ENCODE measurements at regions not wholly inside any gene's neighbourhood (a gene's known extent, or its start where the extent isn't known, plus 50 kb on each side); places are given as distances from the start of the nearest gene placed in this dataset.
"Not testable (repeated sequence)": the region's sequence is repeated elsewhere in the genome, so short reads cannot be mapped to it uniquely, and the experiment has no call there.

DNA sequence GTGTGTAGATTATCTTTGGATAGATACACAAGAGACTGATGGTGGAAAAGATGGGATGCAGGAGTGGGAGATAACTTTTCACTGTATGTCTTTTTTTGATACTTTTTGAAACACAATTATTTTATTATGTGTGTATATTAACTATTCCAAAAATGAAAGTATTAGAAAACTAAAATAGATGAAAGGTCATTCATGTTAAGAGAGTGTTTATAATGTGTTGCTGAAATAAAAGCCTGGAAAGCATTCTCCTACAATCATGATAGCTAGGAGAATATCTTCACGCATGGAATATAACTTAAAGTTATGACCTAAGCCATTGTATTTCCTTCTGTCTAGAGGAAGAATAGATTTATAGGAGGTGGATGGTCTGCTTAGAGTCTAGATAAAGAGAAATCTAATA is 154.8 kb upstream of the MAST4 start:
- peaks cover 0 to 7% of the 10 kb centered on the region in 2 donors for H3K4me1 ChIP-seq (replicated peaks in 1 of 2)
- no peak overlapping the region for H3K4me3 ChIP-seq
- no peak overlapping the region for H3K27ac ChIP-seq
- in situ Hi-C loops (cut with MboI; ENCODE audit: low pct_unique_long_range_greater_than_20kb in 2 of 9, low sequenced_read_pairs in 9 of 9, unreplicated experiment in 9 of 9), result loop anchor here in 1 of 9 experiments (25.0 kb wide), 1 partner anchor 129 kb away; no protein-coding TSS in a partner anchor
- 86 to 100% (median 93%) methylated on average over 1 of the region's 1 CpG; no CpG with 5 or more reads in 3 of the 10 experiments for WGBS, 10 experiments
- no peak for ATAC-seq (replicated peaks in 6 of 8)

DNA sequence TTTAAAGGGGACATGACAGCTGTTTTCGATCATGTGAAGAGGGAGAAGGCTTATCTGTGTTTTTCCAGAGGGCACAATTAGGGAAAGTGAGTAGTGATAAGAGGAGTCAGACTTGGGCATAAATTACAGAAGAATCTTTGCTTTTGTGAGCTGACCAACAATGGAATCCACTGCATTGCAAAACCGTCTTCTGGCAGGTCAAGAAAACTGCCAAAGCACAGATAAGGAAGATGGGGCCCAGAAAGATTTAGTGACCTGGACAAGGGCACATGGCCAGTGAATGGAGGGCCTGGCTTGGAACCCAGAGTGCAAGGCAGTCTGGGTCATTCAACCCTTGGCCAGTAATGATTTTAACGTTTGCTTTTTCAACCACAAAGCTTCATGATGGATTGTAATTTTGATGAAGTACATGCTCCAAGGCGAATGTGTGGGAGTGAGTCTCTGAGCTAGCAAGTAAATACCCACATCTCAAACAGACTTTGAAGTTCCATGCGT is 153.2 kb upstream of the MAST4 start:
- in situ Hi-C loops (cut with MboI; ENCODE audit: low pct_unique_long_range_greater_than_20kb in 2 of 9, low sequenced_read_pairs in 9 of 9, unreplicated experiment in 9 of 9), result loop anchor here in 1 of 9 experiments (25.0 kb wide), 1 partner anchor 131 kb away; no protein-coding TSS in a partner anchor
- WGBS, 10 experiments, result 27 to 90% (median 54%) methylated on average over 1 to 5 of the region's 5 CpGs; no CpG with 5 or more reads in 3 of the 10 experiments
- Histone ChIP-seq H3K4me1 (replicated peaks in 1 of 2) (peaks cover 0 to 7% of the 10 kb centered on the region in 2 donors), H3K4me3 (no peak overlapping the region), H3K27ac (no peak overlapping the region)
- ATAC-seq (replicated peaks in 6 of 8), result no peak

DNA sequence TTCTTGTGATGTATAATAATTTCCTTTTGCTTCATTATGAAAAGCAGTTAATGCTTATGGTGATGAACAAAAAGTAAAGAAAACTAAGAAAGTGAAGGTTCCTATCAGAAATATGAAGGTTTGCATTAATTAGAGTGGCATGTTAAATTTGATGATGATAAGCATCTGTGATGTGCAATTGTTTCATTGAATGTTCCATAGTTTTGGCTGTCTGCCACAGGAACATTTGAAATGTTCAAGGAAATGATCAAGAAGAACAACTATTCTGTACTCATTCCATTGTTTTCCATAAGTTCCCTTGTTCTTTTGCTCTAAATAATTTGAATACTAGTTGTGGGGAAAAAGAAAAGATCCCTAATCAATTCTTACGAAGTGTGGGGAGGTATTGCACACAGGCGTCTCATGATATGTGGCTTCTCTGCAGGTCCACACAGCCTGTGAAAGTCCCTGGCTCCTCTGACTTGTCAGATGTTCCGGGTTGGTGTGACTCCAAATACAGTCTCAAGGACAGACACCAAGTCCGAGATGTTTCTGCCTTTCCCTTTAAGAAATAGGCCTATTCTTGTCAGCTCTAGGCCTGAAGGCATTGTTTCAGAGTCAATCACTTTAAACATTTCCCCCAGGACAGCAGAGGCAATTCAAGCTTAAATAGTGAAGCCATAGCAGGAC is 152.6 kb upstream of the MAST4 start:
- H3K4me1 ChIP-seq (replicated peaks in 1 of 2), result peaks cover 0 to 7% of the 10 kb centered on the region in 2 donors
- in situ Hi-C loops (cut with MboI; ENCODE audit: low pct_unique_long_range_greater_than_20kb in 2 of 9, low sequenced_read_pairs in 9 of 9, unreplicated experiment in 9 of 9), result loop anchor here in 1 of 9 experiments (25.0 kb wide), 1 partner anchor 131 kb away; no protein-coding TSS in a partner anchor
- no peak overlapping the region for H3K27ac ChIP-seq
- no peak for ATAC-seq (replicated peaks in 6 of 8)
- no peak overlapping the region for H3K4me3 ChIP-seq
- 20 to 100% (median 72%) methylated on average over 1 to 3 of the region's 4 CpGs; no CpG with 5 or more reads in 1 of the 10 experiments for WGBS, 10 experiments

DNA sequence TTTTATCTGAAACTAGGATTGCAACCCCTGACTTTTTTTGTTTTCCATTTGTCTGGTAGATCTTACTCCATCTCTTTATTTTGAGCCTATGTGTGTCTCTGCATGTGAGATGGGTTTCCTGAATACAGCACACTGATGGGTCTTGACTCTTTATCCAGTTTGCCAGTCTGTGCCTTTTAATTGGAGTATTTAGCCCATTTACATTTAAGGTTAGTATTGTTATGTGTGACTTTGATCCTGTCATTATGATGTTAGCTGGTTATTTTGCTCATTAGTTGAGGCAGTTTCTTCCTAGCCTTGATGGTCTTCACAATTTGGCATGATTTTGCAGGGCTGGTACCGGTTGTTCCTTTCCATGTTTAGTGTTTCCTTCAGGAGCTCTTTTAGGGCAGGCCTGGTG is 148.1 kb upstream of the MAST4 start:
- in situ Hi-C loops (cut with MboI; ENCODE audit: low pct_unique_long_range_greater_than_20kb in 2 of 9, low sequenced_read_pairs in 9 of 9, unreplicated experiment in 9 of 9), result loop anchor here in 1 of 9 experiments (25.0 kb wide), 1 partner anchor 136 kb away; no protein-coding TSS in a partner anchor
- H3K4me1 ChIP-seq (replicated peaks in 1 of 2); ATAC-seq (replicated peaks in 6 of 8); H3K27ac ChIP-seq; H3K4me3 ChIP-seq: not testable (repeated sequence)
- WGBS, 10 experiments, result 20 to 100% (median 79%) methylated on average over 1 of the region's 1 CpG; no CpG with 5 or more reads in 6 of the 10 experiments

DNA sequence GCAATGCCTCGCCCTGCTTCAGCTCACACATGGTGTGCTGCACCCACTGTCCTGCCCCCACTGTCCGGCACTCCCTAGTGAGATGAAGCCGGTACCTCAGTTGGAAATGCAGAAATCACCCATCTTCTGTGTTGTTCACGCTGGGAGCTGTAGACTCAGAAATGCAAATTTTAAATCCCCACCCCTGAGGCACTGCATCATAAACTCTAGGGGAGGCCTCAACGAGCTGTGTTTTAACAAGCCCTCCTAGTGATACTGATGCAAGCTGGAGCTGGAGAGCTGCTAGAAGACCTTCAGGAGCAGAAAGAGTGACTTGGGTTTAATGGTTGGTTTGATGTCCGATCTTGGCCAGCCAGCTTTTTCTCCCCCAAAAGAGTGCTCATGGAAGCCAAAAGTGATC is 146.0 kb upstream of the MAST4 start:
- in situ Hi-C loops (cut with MboI; ENCODE audit: low pct_unique_long_range_greater_than_20kb in 2 of 9, low sequenced_read_pairs in 9 of 9, unreplicated experiment in 9 of 9), result no loop called here
- 60 to 100% (median 83%) methylated on average over 1 to 5 of the region's 6 CpGs; no CpG with 5 or more reads in 4 of the 10 experiments for WGBS, 10 experiments
- peak in 3 of 8 experiments; percentile 71 to 90 (median 77) for ATAC-seq (replicated peaks in 6 of 8)
- Histone ChIP-seq H3K4me1 (replicated peaks in 1 of 2) (no peaks in the 10 kb centered on the region), H3K27ac (no peak overlapping the region), H3K4me3 (no peak overlapping the region)

DNA sequence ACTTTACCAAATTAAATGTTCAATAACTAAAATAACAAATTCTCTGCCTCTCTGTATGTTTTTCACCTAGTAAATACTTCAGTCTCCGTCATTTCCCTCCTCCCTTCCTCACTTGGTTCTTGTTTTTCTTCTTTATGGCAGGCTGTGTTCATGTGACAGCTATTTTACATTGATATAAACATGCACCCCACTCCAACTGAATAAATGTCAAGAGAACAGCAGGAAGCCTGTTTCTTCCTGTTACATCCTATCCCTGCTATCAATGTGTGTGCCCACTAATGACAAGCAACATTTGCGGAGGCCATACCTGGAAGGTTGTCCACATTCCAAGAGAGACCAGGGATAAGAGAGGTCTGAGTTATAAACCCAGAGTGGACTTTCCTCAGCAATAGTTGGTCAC is 145.2 kb upstream of the MAST4 start:
- ATAC-seq (replicated peaks in 6 of 8), result no peak
- WGBS, 10 experiments, result 45 to 100% (median 88%) methylated on average over 1 to 2 of the region's 2 CpGs; no CpG with 5 or more reads in 1 of the 10 experiments
- in situ Hi-C loops (cut with MboI; ENCODE audit: low pct_unique_long_range_greater_than_20kb in 2 of 9, low sequenced_read_pairs in 9 of 9, unreplicated experiment in 9 of 9), result no loop called here

DNA sequence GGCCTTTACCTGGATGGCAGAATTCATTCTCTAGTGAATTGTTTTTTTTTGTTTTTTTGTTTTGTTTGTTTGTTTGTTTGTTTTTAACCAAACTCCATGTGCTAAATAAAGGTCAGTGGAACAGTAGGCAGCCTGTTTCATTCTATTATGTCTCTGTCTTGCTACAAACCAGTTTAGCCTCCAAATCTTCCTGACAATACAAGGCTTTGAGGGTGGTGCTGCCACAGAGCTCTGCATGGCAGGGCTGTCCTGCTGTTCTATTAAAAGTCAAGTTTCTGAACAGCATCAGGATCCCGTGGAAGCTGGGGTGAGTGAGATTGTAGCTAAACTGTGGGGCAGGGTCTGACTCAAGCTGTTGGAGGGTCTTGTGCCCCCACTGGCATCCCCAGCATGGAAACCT is 144.1 kb upstream of the MAST4 start:
- ATAC-seq (replicated peaks in 6 of 8), result no peak
- in situ Hi-C loops (cut with MboI; ENCODE audit: low pct_unique_long_range_greater_than_20kb in 2 of 9, low sequenced_read_pairs in 9 of 9, unreplicated experiment in 9 of 9), result no loop called here
- Histone ChIP-seq H3K27ac (no peak overlapping the region), H3K4me3 (no peak overlapping the region), H3K4me1 (replicated peaks in 1 of 2) (no peaks in the 10 kb centered on the region)
- WGBS, 10 experiments, result 0 to 86% (median 33%) methylated on average over 1 of the region's 1 CpG; no CpG with 5 or more reads in 4 of the 10 experiments

More for the DNA sequence above, 145.2 kb upstream of the MAST4 start:
- no peak overlapping the region for H3K27ac ChIP-seq
- H3K4me1 ChIP-seq (replicated peaks in 1 of 2), result no peaks in the 10 kb centered on the region
- no peak overlapping the region for H3K4me3 ChIP-seq

DNA sequence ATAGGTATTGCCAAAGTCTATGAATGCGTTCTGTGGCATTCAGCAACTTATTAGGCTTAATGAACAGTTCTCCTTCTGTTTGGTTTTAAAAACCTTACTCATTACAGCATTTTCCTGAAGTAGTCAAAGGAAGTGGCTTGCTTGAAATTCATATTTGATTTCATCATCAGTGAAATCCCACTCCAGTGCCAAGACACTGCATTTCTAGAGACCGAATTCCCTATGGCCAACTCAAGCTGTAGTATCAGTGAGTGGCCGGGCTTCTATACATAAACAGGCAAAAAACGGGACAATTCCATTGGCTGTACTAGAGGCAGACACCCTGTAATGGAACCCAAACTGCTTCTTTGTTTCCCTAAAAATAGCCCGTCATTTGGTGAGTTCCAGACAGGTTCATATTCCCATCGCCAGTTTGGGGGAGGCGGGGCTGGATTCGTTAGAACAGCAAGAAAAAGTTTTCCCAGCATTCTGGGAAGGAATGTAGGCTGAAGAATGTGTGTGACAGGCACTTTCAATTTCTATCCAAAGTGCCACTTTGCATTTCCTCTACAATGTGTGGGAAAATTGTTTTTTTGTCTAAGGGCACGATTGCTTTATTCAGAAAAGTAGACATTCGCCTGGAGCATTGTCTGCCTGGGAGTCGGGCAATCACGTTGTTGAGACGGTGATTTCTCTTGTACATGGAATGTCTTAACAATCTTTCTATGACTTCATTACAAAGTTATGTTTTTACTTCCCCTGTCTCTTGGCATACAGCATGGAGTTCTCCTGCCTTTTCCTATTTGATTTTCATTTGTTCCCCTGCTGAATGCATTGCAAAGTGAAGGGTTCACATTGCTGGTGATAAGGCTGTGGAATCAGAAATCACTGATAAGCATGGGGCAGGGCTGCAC is 141.8 kb upstream of the MAST4 start:
- WGBS, 10 experiments, result 0 to 100% (median 87%) methylated on average over 1 to 11 of the region's 13 CpGs
- H3K4me1 ChIP-seq (replicated peaks in 1 of 2), result no peaks in the 10 kb centered on the region
- peak in 2 of 8 experiments; percentile 36 to 39 for ATAC-seq (replicated peaks in 6 of 8)
- no peak overlapping the region for H3K4me3 ChIP-seq
- no peak overlapping the region for H3K27ac ChIP-seq
- in situ Hi-C loops (cut with MboI; ENCODE audit: low pct_unique_long_range_greater_than_20kb in 2 of 9, low sequenced_read_pairs in 9 of 9, unreplicated experiment in 9 of 9), result no loop called here

DNA sequence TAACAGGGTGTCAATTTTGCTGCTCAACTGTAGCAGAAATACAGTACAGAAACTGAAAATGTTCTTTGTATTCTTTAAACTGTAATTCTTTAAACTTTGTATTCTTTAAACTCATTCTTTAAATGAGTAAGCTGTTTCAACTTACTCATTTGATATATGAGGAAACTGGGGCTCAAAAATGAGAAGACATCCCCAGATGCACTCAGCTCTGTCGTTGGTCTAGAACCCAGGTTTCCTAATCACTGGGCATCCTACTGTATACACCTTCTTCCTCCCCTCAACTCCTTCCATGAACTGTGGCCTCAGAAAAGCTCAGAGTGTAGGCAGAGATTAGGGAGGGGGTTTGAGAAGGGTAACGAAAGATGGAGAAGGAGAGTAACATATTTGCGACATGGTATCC is 136.5 kb upstream of the MAST4 start:
- WGBS, 10 experiments, result 60 to 100% (median 85%) methylated on average over 1 to 3 of the region's 3 CpGs; no CpG with 5 or more reads in 1 of the 10 experiments
- in situ Hi-C loops (cut with MboI; ENCODE audit: low pct_unique_long_range_greater_than_20kb in 2 of 9, low sequenced_read_pairs in 9 of 9, unreplicated experiment in 9 of 9), result no loop called here
- Histone ChIP-seq H3K27ac (no peak overlapping the region), H3K4me1 (replicated peaks in 1 of 2) (no peaks in the 10 kb centered on the region), H3K4me3 (no peak overlapping the region)
- ATAC-seq (replicated peaks in 6 of 8), result no peak

DNA sequence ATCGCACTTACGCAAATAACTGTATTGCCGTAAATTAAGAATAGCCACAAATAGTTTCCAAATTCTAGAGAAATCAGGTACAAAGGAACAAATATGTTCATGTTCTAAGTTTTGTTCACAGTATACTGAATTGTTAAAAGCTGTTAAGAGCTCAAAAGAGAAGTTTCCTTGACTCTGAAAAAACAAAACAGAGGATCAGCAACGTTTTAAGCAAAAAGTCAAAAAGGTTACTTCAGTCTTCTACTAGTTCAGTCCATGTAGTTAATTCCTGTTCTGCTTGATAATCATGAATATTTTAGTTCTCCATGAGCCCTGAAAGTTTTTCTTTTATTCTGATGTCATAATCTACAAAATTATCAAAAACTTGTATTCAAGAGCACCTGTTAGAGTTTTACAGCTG is 128.6 kb upstream of the MAST4 start:
- no peaks in the 10 kb centered on the region for H3K4me1 ChIP-seq (replicated peaks in 1 of 2)
- H3K27ac ChIP-seq, result no peak overlapping the region
- H3K4me3 ChIP-seq, result no peak overlapping the region
- 11 to 87% (median 78%) methylated on average over 1 to 4 of the region's 4 CpGs for WGBS, 10 experiments
- ATAC-seq (replicated peaks in 6 of 8), result no peak
- in situ Hi-C loops (cut with MboI; ENCODE audit: low pct_unique_long_range_greater_than_20kb in 2 of 9, low sequenced_read_pairs in 9 of 9, unreplicated experiment in 9 of 9), result no loop called here

DNA sequence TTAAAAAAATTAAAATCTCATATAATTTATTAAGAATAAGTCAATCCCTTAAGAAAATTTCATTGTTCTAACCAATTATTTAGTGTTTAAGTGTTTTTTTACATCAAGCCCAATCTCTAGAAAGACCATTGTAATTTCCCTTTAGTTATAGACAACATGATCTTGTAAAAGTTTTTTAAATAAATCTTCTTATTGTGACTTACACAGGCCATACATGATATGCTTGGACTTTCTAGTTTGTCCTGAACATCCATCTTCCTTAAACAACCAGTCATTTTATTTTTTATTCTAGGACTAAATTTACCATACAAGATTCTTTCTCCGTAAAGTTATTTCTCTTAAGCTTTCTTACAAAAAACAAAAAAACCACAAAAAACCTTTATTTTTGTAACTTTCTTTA is 126.5 kb upstream of the MAST4 start:
- H3K4me3 ChIP-seq, result no peak overlapping the region
- ATAC-seq (replicated peaks in 6 of 8), result no peak
- WGBS, 10 experiments, result 60 to 100% (median 86%) methylated on average over 1 of the region's 1 CpG
- in situ Hi-C loops (cut with MboI; ENCODE audit: low pct_unique_long_range_greater_than_20kb in 2 of 9, low sequenced_read_pairs in 9 of 9, unreplicated experiment in 9 of 9), result no loop called here
- no peaks in the 10 kb centered on the region for H3K4me1 ChIP-seq (replicated peaks in 1 of 2)
- H3K27ac ChIP-seq, result no peak overlapping the region

DNA sequence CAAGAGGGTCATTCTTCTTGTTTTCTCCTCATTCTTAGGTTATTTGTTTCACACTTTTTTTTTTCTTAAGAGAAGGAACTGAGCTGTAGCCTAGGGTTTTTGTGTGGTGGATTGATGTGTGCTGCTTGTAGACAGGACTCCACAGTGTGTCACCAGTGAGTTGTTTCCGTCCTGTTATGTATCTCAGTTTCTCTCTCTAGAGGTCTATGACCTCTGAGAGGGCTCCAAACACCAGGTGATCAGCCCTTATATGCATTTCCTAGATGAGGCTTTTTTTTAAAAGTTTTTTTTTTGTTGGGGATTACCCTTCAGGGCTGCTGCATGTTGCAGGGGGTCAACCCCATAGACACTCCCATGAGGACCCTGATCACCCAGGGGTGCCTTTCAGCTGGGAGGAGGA is 124.2 kb upstream of the MAST4 start:
- no peak for ATAC-seq (replicated peaks in 6 of 8)
- 14 to 100% (median 78%) methylated on average over 1 of the region's 1 CpG; no CpG with 5 or more reads in 5 of the 10 experiments for WGBS, 10 experiments
- in situ Hi-C loops (cut with MboI; ENCODE audit: low pct_unique_long_range_greater_than_20kb in 2 of 9, low sequenced_read_pairs in 9 of 9, unreplicated experiment in 9 of 9), result no loop called here

DNA sequence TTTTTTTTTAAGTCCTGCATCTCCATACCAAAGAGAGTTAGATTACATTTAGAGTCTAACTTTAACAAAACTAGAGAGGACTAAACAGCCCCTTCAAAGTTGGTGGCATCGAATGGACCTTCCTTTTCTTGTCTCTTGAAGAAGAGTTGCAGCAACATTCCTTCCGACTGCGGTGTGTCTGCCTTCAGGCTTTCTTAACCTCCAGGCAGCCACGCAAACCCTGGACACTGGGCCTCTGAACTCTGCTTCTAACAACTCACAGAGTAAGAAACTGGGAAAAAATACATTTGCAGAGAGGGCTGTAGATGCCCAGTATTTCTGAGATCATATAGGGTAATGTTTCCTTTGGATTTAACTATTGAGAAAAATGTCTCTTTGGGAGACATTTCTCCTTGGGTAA is 120.5 kb upstream of the MAST4 start:
- Histone ChIP-seq H3K4me3 (no peak overlapping the region), H3K27ac (no peak overlapping the region), H3K4me1 (replicated peaks in 1 of 2) (no peaks in the 10 kb centered on the region)
- in situ Hi-C loops (cut with MboI; ENCODE audit: low pct_unique_long_range_greater_than_20kb in 2 of 9, low sequenced_read_pairs in 9 of 9, unreplicated experiment in 9 of 9), result no loop called here
- 31 to 82% (median 60%) methylated on average over 1 to 4 of the region's 4 CpGs for WGBS, 10 experiments
- no peak for ATAC-seq (replicated peaks in 6 of 8)

More for the DNA sequence above, 124.2 kb upstream of the MAST4 start:
- H3K4me1 ChIP-seq (replicated peaks in 1 of 2), result no peaks in the 10 kb centered on the region
- no peak overlapping the region for H3K4me3 ChIP-seq
- H3K27ac ChIP-seq, result no peak overlapping the region
